C4-2B (cell line): ENCODE measurements at regions not wholly inside any gene's neighbourhood (a gene's known extent, or its start where the extent isn't known, plus 50 kb on each side); places are given as distances from the start of the nearest gene placed in this dataset.

Experiments
- H3K27ac ChIP-seq: fragments of 450-650 bp; 2 replicates; pipeline ENCODE4 v1.5.1; 2017
- ZFX ChIP-seq: fragments of 450-650 bp; IDR thresholded peaks from 2 replicates; pipeline ENCODE4 v1.6.1; 2017
- TF ChIP-seq, protein P1 (sequence below): fragments of 450-650 bp; conservative IDR thresholded peaks from 2 replicates; pipeline ENCODE4 v1.5.1; 2017; ENCODE audit warnings: mild to moderate bottlenecking

- no peak overlapping the region for H3K27ac ChIP-seq
- TF ChIP-seq, protein P1, sequence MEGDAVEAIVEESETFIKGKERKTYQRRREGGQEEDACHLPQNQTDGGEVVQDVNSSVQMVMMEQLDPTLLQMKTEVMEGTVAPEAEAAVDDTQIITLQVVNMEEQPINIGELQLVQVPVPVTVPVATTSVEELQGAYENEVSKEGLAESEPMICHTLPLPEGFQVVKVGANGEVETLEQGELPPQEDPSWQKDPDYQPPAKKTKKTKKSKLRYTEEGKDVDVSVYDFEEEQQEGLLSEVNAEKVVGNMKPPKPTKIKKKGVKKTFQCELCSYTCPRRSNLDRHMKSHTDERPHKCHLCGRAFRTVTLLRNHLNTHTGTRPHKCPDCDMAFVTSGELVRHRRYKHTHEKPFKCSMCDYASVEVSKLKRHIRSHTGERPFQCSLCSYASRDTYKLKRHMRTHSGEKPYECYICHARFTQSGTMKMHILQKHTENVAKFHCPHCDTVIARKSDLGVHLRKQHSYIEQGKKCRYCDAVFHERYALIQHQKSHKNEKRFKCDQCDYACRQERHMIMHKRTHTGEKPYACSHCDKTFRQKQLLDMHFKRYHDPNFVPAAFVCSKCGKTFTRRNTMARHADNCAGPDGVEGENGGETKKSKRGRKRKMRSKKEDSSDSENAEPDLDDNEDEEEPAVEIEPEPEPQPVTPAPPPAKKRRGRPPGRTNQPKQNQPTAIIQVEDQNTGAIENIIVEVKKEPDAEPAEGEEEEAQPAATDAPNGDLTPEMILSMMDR: no peak
- no peak for TF ChIP-seq ZFX
Observed at GRCh38 chr7:131621652-131622051, 65.2 kb upstream of the PODXL start.

DNA sequence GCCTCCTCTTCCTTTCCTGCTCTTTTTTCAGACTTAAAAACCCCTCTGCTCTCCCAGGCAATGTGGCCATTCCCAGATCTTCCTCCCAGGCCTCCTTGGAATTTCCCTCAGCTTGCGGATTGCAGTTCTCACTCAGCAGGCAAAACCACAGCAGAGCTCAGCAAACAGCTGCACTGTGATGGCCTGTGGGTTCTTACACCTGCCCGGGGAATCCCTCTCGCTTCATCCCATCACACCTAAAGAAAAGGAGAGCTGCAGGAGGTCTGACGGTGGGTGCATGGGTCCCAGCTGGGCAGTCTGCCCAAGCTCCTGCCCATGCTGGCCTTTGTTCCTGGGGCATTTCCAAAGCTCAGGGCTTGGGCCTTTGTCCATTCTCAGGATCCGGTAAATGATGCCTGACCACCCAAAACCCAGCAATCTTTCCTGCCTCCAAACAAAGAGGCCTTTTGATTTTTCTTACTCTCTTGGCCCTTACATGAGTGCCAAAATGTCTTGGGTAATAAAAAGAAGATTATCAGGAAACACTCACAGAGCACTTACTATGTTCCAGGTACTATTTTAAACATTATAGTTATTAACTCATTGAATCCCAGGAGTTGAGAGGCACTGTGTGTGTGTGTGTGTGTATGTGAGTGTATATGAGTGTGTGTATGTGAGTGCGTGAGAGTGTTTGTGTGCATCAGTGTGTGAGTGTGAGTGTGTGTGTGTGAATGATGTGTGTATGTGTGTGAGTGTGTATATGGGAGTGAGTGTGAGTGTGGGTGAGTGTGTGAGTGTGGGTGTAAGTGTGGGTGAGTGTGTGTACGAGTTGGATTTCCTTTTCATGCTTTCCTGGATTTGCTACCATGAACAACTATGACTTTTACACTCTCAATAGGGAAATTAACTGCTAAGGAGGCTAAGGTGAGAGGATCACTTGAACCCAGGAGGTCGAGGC lies 64.5 kb upstream of the PODXL start:
- H3K27ac ChIP-seq: no peak overlapping the region
- TF ChIP-seq ZFX: no peak
- TF ChIP-seq, protein P1: no peak

GRCh38 chr7:131619336-131620305 lies 63.2 kb upstream of the PODXL start:
- TF ChIP-seq, protein P1: no peak
- TF ChIP-seq ZFX: no peak
- H3K27ac ChIP-seq: no peak overlapping the region

DNA sequence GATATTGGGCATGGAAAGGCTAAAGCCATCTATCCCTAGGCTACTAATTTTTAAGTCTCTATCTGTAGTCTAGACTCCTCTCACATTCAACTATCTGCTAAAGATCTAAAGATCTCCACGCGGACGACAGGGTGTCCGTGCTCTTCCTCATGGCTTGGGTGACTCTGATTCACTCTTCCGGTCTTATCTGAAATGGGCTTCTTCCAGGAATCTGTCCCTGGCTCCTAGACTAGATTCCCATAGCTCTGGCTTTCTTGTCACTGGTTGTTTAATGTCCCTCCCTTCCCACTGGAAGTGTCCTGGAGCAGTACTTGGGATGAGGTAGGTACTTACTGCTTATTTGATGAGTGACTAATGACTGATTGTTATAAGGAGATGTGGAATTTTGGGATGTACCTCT lies 62.0 kb upstream of the PODXL start:
- TF ChIP-seq ZFX: no peak
- TF ChIP-seq, protein P1: no peak
- no peak overlapping the region for H3K27ac ChIP-seq

DNA sequence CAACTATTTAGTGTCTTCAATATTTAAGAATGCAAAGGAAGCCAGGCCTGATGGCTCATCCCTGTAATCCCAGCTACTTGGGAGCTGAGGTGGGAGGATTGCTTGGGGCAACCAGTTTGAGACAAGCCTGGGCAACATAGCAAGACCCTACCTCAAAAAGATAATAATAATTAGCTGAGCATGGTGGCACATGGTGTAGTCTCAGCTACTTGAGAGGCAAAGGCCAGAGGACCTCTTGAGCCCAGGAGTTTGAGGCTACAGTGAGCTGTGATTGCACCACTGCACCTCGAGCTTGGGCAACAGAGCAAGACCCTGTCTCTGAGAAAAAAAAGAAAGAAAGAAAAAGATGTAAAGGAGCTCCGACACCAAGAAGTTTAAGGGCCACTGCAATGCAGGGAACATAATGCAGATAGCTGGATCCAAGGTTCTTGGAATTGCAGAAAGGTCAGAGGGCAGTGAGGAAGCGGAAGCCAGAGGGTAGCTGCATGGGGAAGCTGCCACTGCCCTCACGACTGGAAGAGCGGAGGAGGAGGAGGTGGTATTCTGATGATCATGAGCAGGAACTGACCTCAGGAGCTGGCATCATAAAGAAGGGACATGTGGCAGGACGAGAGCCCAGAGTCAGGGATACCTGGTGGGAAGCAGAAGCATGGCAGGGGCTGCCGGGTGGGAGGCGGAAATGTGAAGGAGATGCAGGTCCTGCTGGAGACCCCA lies 60.2 kb upstream of the PODXL start:
- H3K27ac ChIP-seq: no peak overlapping the region
- TF ChIP-seq, protein P1: no peak
- TF ChIP-seq ZFX: no peak

- TF ChIP-seq, protein P1: no peak
- no peak for TF ChIP-seq ZFX
- H3K27ac ChIP-seq: no peak overlapping the region
Observed at GRCh38 chr7:131613909-131614308, 57.5 kb upstream of the PODXL start.
